Right forelimb (tissue), 1 donor: ENCODE measurements at regions not wholly inside any gene's neighbourhood (a gene's known extent, or its start where the extent isn't known, plus 50 kb on each side); places are given as distances from the start of the nearest gene placed in this dataset.

Experiments
- DNase-seq: peaks from one replicate; pipeline ENCODE4 v3.0.0-alpha.2; 2018

- DNase-seq, result peak; percentile 70
Measured at GRCh38 chr20:20824924-20825584, 112.6 kb upstream of the RALGAPA2 start.

- DNase-seq, result no peak
Measured at GRCh38 chr20:20823476-20823881, 111.0 kb upstream of the RALGAPA2 start.

- DNase-seq, result no peak
Measured at GRCh38 chr20:20821484-20822260, 109.2 kb upstream of the RALGAPA2 start.

GRCh38 chr20:20820785-20821483 lies 108.5 kb upstream of the RALGAPA2 start:
- no peak for DNase-seq

- DNase-seq, result no peak
Measured at GRCh38 chr20:20820104-20820503, 107.7 kb upstream of the RALGAPA2 start.

GRCh38 chr20:20816969-20817755 lies 104.7 kb upstream of the RALGAPA2 start:
- no peak for DNase-seq

- DNase-seq, result no peak
Measured at GRCh38 chr20:20815711-20816455, 103.4 kb upstream of the RALGAPA2 start.

- DNase-seq, result no peak
Measured at GRCh38 chr20:20814685-20815084, 102.2 kb upstream of the RALGAPA2 start.

- DNase-seq, result no peak
Measured at GRCh38 chr20:20812136-20812535, 99.7 kb upstream of the RALGAPA2 start.

GRCh38 chr20:20808016-20808415 lies 95.6 kb upstream of the RALGAPA2 start:
- no peak for DNase-seq

GRCh38 chr20:20806121-20807095 lies 94.0 kb upstream of the RALGAPA2 start:
- DNase-seq, result no peak

- DNase-seq, result no peak
Measured at GRCh38 chr20:20803011-20803410, 90.6 kb upstream of the RALGAPA2 start.

- DNase-seq, result no peak
Measured at GRCh38 chr20:20802328-20802727, 89.9 kb upstream of the RALGAPA2 start.

- no peak for DNase-seq
Measured at GRCh38 chr20:20799716-20800312, 87.4 kb upstream of the RALGAPA2 start.

GRCh38 chr20:20797521-20798310 lies 85.3 kb upstream of the RALGAPA2 start:
- no peak for DNase-seq

GRCh38 chr20:20796766-20797440 lies 84.5 kb upstream of the RALGAPA2 start:
- no peak for DNase-seq

GRCh38 chr20:20795721-20796120 lies 83.3 kb upstream of the RALGAPA2 start:
- DNase-seq, result no peak

GRCh38 chr20:20795119-20795518 lies 82.7 kb upstream of the RALGAPA2 start:
- DNase-seq, result no peak

- DNase-seq, result no peak
Measured at GRCh38 chr20:20793591-20793990, 81.1 kb upstream of the RALGAPA2 start.
